Activated CD4-positive, CD25-positive, alpha-beta regulatory T cell (primary cell): ENCODE measurements at regions not wholly inside any gene's neighbourhood (a gene's known extent, or its start where the extent isn't known, plus 50 kb on each side); places are given as distances from the start of the nearest gene placed in this dataset.
"Not testable (repeated sequence)": the region's sequence is repeated elsewhere in the genome, so short reads cannot be mapped to it uniquely, and the experiment has no call there.

Experiments used
- DNase-seq, 4 experiments: peaks; one replicate each; lab custom pipeline; 2025; lab: John Stamatoyannopoulos, UW

- no peak for DNase-seq
These were observed 717.9 kb upstream of the SLC8A1 start for GRCh38 chr2:41169744-41170143.

GRCh38 chr2:41170589-41170988, 718.7 kb upstream of the SLC8A1 start:
- no peak for DNase-seq

DNA sequence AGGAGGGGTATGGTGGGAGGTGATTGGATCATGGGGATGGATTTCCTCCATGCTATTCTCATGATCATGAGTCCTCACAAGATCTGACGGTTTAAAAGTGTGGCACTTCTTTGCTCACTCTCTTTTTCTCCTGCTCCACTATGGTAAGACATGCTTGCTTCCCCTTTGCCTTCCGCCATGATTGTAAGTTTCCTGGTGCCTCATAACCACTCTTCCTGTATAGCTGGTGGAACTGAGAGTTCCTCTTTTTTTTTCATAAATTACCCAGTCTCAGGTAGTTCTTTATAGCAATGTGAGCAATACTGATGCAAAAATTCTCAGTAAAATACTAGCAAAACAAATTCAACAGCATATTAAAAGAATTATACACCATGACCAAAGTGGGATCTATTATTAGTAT, 728.5 kb upstream of the SLC8A1 start:
- DNase-seq, result no peak

DNA sequence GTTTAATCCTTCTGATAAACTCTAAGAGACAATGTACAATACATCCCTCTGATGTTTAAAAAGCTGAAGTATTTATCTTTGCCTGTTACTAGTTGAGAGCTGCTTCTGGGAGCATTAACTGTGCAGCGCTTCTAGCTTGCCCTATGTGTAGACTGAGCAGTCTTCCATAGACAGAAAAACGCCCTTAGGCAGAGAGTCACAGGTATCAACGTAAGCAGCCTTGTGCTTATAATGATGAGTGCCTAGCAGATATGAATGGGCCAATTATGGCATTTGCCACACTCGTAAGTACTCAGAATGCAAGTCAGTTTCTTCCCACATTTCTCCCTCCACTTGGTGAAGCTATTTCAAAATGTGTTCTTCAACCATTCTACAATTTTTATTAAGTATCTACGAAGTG, 731.1 kb upstream of the SLC8A1 start:
- no peak for DNase-seq

GRCh38 chr2:41187376-41188122, 735.7 kb upstream of the SLC8A1 start:
- no peak for DNase-seq

- no peak for DNase-seq
These were observed 742.3 kb upstream of the SLC8A1 start for GRCh38 chr2:41194230-41194629.

- no peak for DNase-seq
These were observed 745.9 kb upstream of the SLC8A1 start for GRCh38 chr2:41197781-41198180.

DNA sequence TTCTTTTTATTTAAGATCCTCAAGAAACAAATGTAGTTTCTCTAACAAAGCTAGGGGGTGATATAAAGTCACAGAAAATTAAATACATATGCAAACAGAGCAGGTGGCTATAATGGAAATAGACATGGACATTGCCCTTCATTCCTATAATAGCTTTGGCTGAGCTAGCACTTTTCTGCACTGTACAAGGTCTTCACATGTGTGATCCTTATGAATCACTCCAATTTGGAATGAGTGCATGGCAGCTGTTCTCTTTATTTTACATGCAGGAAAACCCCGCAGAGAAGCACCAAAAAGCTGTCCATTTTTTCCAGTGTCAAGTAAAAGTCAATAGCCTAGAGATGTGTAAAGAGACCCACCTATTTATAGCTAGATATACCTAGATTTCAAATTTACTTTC, 747.4 kb upstream of the SLC8A1 start:
- DNase-seq, result no peak

GRCh38 chr2:41204315-41204714, 752.4 kb upstream of the SLC8A1 start:
- DNase-seq, result no peak

DNA sequence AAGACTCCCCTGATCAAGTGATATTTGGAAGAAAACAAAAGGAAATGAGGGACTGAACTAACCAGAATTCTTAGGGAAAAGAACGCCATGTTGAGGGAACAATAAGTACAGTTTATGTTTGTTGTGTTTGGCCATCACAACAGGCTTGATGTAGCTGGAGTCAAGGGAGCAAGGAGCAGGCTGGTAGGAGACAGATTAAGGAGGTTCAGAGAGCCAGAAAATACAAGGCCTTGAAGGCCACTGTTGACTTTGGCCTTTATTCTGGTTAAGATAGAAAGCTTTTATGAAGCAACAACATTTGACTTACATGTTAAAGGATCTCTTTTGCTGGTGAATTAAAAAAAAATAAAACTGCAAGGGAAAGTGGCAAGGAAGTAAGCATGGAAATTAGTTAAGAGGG, 754.1 kb upstream of the SLC8A1 start:
- no peak for DNase-seq

- DNase-seq, result no peak
These were observed 755.7 kb upstream of the SLC8A1 start for GRCh38 chr2:41207578-41207977.

- DNase-seq, result not testable (repeated sequence)
These were observed 758.1 kb upstream of the SLC8A1 start for GRCh38 chr2:41210030-41210429.

DNA sequence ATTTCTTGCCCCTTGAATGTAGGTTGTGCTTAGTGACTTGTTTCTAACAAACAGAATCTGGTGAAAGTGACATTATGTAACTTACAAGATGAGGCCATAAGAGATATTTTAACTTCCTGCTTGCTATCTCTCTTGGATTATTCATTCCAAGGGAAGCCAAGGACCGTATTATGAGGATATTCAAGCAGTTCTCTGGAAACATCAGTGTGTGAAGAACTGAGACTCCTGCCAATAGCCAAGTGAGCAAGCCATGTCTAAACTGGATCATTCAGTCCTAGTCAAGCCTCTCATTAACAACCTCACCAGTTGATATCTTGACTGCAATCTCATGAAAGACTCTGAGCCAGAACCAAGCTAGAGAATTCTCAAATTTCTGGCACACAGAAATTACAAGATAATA, 765.1 kb upstream of the SLC8A1 start:
- DNase-seq, result no peak

GRCh38 chr2:41222593-41222992, 770.7 kb upstream of the SLC8A1 start:
- DNase-seq, result no peak

DNA sequence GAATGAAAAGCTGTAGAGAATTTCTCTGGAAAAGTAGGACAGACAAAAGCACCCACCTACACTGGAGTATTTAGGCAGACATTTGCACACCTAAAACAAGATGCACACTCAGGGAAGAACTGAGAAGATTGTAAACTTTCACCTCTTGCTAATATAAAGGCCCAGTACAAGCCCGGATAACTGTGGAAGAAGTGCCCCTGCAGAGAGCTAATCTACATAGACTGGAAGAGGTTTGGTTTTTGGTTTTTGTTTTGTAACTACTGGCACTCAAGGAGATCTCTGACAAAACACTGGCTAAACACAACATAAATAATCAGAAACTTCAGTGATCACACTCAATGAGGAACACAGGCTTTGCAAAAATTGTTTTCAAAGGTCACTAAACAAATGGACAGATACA, 782.2 kb upstream of the SLC8A1 start:
- DNase-seq, result no peak

DNA sequence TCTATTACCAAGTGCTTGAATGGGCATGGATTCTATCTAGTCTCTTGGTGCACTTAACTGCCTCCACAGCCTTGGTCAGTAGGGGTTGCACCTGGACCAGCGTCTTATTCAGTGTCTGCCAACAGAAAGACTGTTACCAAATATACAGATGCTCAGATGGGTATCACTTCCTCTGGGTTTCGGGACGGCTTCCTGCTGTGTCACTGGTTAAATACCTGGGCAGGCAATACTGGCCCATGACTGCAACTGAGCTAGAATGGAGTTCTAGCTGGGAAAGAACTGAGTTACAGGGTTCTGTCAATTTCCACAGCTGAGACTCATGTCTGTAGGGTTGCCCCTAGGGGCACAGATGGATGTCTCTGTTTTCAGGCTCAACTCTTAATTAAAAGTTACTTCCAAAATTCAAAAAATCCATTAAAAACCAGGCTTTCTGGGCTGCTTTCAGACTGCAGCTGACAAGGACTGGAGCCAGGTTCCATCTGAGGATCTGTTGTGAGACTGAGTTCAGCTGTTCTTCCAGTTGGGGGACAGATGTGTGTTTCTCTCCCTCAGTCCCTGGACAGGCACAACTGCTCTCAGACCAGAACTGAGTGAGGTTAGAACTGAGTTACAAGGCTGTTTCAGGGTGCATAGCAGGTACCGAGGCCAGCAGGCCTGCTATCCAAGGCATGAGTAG, 789.6 kb upstream of the SLC8A1 start:
- no peak for DNase-seq

DNA sequence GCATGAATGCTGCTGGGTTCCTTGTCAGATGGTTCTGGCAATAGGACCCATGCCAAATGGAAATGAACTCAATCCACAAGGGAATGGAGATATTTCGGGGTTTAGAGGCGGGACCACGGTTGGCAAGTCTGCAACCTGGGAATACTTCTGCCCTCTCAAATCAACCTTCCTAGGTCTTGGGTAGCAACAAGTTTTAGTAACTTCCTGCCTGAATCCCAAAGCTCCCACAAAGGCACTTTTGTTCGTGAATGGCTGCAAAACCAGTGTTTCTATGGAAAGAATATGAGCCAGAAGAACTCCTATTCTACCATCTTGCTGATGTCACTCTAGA, 790.1 kb upstream of the SLC8A1 start:
- DNase-seq, result no peak

- DNase-seq, result no peak
These were observed 779.7 kb upstream of the PKDCC start for GRCh38 chr2:41267929-41268659.

DNA sequence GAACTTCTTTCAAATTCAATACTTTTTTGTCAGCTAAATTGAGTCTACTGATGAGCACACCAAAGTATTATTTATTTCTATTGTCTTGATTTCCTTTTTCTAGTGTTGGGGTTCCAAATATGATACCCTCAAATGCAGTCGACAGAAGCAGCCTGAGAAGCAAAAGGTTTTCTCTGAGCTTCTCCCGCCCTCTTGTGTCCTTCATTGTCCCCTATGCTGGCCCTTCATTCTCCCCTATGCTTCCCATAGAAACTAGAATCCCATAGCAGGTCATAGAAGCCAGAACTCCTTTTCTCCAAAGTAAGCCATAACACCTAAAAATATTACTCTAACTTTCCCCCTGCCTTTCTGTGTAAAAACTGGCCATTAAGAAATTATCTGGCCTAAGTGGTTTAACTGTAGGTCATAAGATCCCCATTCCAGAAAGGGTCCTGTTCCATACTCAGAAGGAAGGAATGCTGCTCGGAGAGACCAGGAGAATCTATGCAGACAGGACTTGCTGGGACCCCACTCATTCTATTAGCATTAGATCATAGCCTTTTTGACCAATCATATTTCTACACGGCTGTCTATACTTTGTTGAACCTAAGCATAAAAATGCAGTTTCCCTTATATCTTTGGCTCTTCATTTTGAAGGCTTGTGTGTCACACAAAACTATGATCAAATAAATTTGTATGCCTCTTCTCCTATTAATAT, 764.6 kb upstream of the PKDCC start:
- no peak for DNase-seq

- DNase-seq, result no peak
These were observed 754.3 kb upstream of the PKDCC start for GRCh38 chr2:41293491-41293890.

DNA sequence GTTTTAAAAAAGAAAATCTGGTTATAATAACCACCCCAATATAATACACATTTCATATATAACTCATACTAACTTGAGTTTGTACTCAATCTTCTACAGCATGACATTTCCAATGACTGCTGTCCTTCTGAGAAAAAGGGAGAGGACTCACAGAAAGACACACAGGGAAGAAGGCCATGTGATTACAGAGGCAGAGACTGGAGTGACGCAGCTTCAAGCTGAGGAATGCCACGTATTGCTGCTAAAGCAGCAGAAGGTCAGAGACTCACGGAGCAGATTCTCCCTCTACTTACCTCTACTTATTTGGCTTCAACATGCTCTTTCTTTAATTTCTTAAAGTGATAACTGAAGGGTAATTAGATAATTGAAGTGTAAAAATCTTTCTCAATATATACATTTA, 753.5 kb upstream of the PKDCC start:
- DNase-seq, result no peak

- DNase-seq, result no peak
These were observed 734.7 kb upstream of the PKDCC start for GRCh38 chr2:41313082-41313481.
